ENCODE measurements at regions not wholly inside any gene's neighbourhood (a gene's known extent, or its start where the extent isn't known, plus 50 kb on each side); places are given as distances from the start of the nearest gene placed in this dataset.
A peak's percentile ranks its signal among the peaks of the same experiment; 100 is the strongest.

GRCh38 chr4:27720010-27720766 lies 859.5 kb downstream of the STIM2 start:
- H3K27ac ChIP-seq (ENCODE audit: control insufficient read depth, insufficient read depth), result no peak overlapping the region
- ChIA-PET CTCF (interaction anchor here (0.6 to 10.5 kb wide), 4 partner anchors 13 to 947 kb away, joined by 3 to 51 read pairs (median 20); no protein-coding TSS in a partner anchor), SMC1A (ENCODE audit: uncharacterized antibody, unreplicated experiment) (interaction anchor here (0.6 to 3.7 kb wide), 13 partner anchors 8 to 667 kb away, joined by 3 to 15 read pairs (median 3); no protein-coding TSS in a partner anchor), POLR2A (interaction anchor here (0.9 kb wide), 1 partner anchor 77 kb away, joined by 3 read pairs; no protein-coding TSS in a partner anchor), RAD21 (ENCODE audit: unreplicated experiment) (interaction anchor here (0.7 to 2.8 kb wide), 8 partner anchors 8 to 412 kb away, joined by 3 to 17 read pairs (median 4); no protein-coding TSS in a partner anchor)
- no peaks in the 10 kb centered on the region for H3K79me2 ChIP-seq (ENCODE audit: control insufficient read depth, insufficient read depth, low read length)
- no peaks in the 10 kb centered on the region for H3K36me3 ChIP-seq (ENCODE audit: control insufficient read depth in 2 of 2, insufficient read depth in 2 of 2, low read length in 1 of 2)
- H3K27me3 ChIP-seq (replicated peaks in 1 of 2; ENCODE audit: control insufficient read depth in 2 of 2, insufficient read depth in 2 of 2, low read length in 1 of 2), result no peaks in the 10 kb centered on the region
- DNase-seq (ENCODE audit: low read depth, low spot score) (peak; percentile 36), ATAC-seq (peak; percentile 90), FAIRE-seq (peak; percentile 47)
- no peaks in the 10 kb centered on the region for H3K9me3 ChIP-seq (replicated peaks; ENCODE audit: control insufficient read depth, insufficient read depth, low read length)
- H3K4me2 ChIP-seq (ENCODE audit: control insufficient read depth, insufficient read depth), result no peak overlapping the region
- BruUV-seq (replicated peaks), result no TSS peak
- H2AFZ ChIP-seq (ENCODE audit: control insufficient read depth, low read depth, low read length), result no peak overlapping the region
- 30% methylated on average over 4 of the region's 4 CpGs for WGBS (ENCODE audit: insufficient coverage, insufficient replicate concordance, low lambda C conversion rate, missing lambda C conversion rate)
- H4K20me1 ChIP-seq (ENCODE audit: control insufficient read depth, insufficient read depth), result no peaks in the 10 kb centered on the region
- H3K4me1 ChIP-seq (ENCODE audit: control insufficient read depth, insufficient read depth, low read length), result no peaks in the 10 kb centered on the region
- H3K4me3 ChIP-seq, result no peak overlapping the region
- H3K9ac ChIP-seq (ENCODE audit: control insufficient read depth, insufficient read depth, low read length), result no peak overlapping the region
- intact Hi-C loops (cut with micrococcal nuclease; ENCODE audit: unreplicated experiment), result loop anchor here (5.0 kb wide), 1 partner anchor 142 kb away; no protein-coding TSS in a partner anchor
- in situ Hi-C loops (cut with MboI), result no loop called here
- 0 out of 2 replicates have a peak, but pooled peaks have one; percentile 57 for TF ChIP-seq JUND (IDR thresholded peaks at IDR 0.05; ENCODE audit: low read depth, low read length)
- TF ChIP-seq IRF4 (IDR thresholded peaks at IDR 0.05; ENCODE audit: low read depth, low read length), result no peak
- TF ChIP-seq MEF2A (IDR thresholded peaks at IDR 0.05; ENCODE audit: insufficient read depth, low read depth, low read length), result no peak
- no peak for TF ChIP-seq STAT1 (conservative IDR thresholded peaks at IDR 0.05)
- no peak for TF ChIP-seq BCLAF1 (IDR thresholded peaks at IDR 0.05)
- TF ChIP-seq EED (IDR thresholded peaks at IDR 0.05; ENCODE audit: low read depth), result no peak
- TF ChIP-seq ZNF384 (IDR thresholded peaks at IDR 0.05; ENCODE audit: borderline replicate concordance, low read depth, low read length), result peak; percentile 79; the same call in 1 of the 2 replicates
- peak; percentile 17; the same call in 1 of the 2 replicates for TF ChIP-seq GATAD2B (conservative IDR thresholded peaks at IDR 0.05; ENCODE audit: low read depth)
- TF ChIP-seq KLF5 (IDR thresholded peaks at IDR 0.05; ENCODE audit: partially characterized antibody), result no peak
- TF ChIP-seq NR2C2 (IDR thresholded peaks at IDR 0.05; ENCODE audit: borderline replicate concordance, control insufficient read depth, insufficient read length, low read depth), result no peak
- TF ChIP-seq HSF1 (IDR thresholded peaks at IDR 0.05; ENCODE audit: low read depth, low read length), result no peak
- no peak for TF ChIP-seq RAD21 (IDR thresholded peaks at IDR 0.05; ENCODE audit: insufficient read depth, low read depth, low read length)
- TF ChIP-seq SREBF2 (IDR thresholded peaks at IDR 0.05; ENCODE audit: low read length), result no peak
- no peak for TF ChIP-seq ZSCAN29 (IDR thresholded peaks at IDR 0.05)
- peak; percentile 24 for TF ChIP-seq SMAD1 (IDR thresholded peaks at IDR 0.05; ENCODE audit: low read depth, partially characterized antibody)
- TF ChIP-seq NR2C1 (IDR thresholded peaks at IDR 0.05), result no peak
- no peak for TF ChIP-seq ASH2L (IDR thresholded peaks at IDR 0.05; ENCODE audit: borderline replicate concordance, low read depth)
- TF ChIP-seq SKIL (IDR thresholded peaks at IDR 0.05; ENCODE audit: low read depth, poor library complexity, severe bottlenecking), result peak; percentile 36

Measured in GM12878 (cell line).